UCSD-AML1 (cell line): ENCODE measurements at regions not wholly inside any gene's neighbourhood (a gene's known extent, or its start where the extent isn't known, plus 50 kb on each side); places are given as distances from the start of the nearest gene placed in this dataset.

ENCODE experiments used
- DNase-seq: peaks from one replicate; lab custom pipeline; 2025; ENCODE audit not compliant: unreplicated experiment; lab: John Stamatoyannopoulos, UW

GRCh38 chr1:11373029-11373894, 100.3 kb downstream of the UBIAD1 start:
- DNase-seq, result no peak

GRCh38 chr1:11373895-11374747, 101.1 kb downstream of the UBIAD1 start:
- DNase-seq, result no peak

GRCh38 chr1:11374748-11375110, 101.7 kb downstream of the UBIAD1 start:
- DNase-seq, result no peak

- no peak for DNase-seq
Observed at GRCh38 chr1:11377001-11377583, 101.9 kb upstream of the DISP3 start.

GRCh38 chr1:11377954-11378353, 101.0 kb upstream of the DISP3 start:
- DNase-seq, result no peak

- DNase-seq, result no peak
Observed at GRCh38 chr1:11379851-11380250, 99.1 kb upstream of the DISP3 start.

- DNase-seq, result no peak
Observed at GRCh38 chr1:11380500-11380899, 98.5 kb upstream of the DISP3 start.

GRCh38 chr1:11383553-11384169, 95.3 kb upstream of the DISP3 start:
- no peak for DNase-seq

- DNase-seq, result no peak
Observed at GRCh38 chr1:11384170-11384554, 94.8 kb upstream of the DISP3 start.

- DNase-seq, result no peak
Observed at GRCh38 chr1:11387829-11388228, 91.1 kb upstream of the DISP3 start.

GRCh38 chr1:11388617-11389016, 90.3 kb upstream of the DISP3 start:
- no peak for DNase-seq

- DNase-seq, result no peak
Observed at GRCh38 chr1:11391327-11391726, 87.6 kb upstream of the DISP3 start.

GRCh38 chr1:11391886-11392285, 87.1 kb upstream of the DISP3 start:
- DNase-seq, result no peak

GRCh38 chr1:11394592-11395245, 84.2 kb upstream of the DISP3 start:
- no peak for DNase-seq

- no peak for DNase-seq
Observed at GRCh38 chr1:11395616-11396015, 83.3 kb upstream of the DISP3 start.

- DNase-seq, result no peak
Observed at GRCh38 chr1:11397151-11397901, 81.6 kb upstream of the DISP3 start.

GRCh38 chr1:11399250-11399649, 79.7 kb upstream of the DISP3 start:
- no peak for DNase-seq

- DNase-seq, result no peak
Observed at GRCh38 chr1:11400155-11400554, 78.8 kb upstream of the DISP3 start.

GRCh38 chr1:11400567-11400966, 78.4 kb upstream of the DISP3 start:
- no peak for DNase-seq

GRCh38 chr1:11406845-11407244, 72.1 kb upstream of the DISP3 start:
- no peak for DNase-seq
